LNCAP (cell line): ENCODE measurements at regions not wholly inside any gene's neighbourhood (a gene's known extent, or its start where the extent isn't known, plus 50 kb on each side); places are given as distances from the start of the nearest gene placed in this dataset.

Source experiments
- CTCF ChIP-seq: fragments of 450-650 bp; IDR thresholded peaks from 2 replicates; pipeline ENCODE4 v1.5.1; 2017; ENCODE audit warnings: mild to moderate bottlenecking

- no peak for TF ChIP-seq CTCF
These were observed 586.7 kb downstream of the GBA3 start for GRCh38 chr4:23279377-23279986.

GRCh38 chr4:23278845-23279244 lies 586.1 kb downstream of the GBA3 start:
- no peak for TF ChIP-seq CTCF

GRCh38 chr4:23276076-23276475 lies 583.3 kb downstream of the GBA3 start:
- TF ChIP-seq CTCF, result no peak

GRCh38 chr4:23269566-23269965 lies 576.8 kb downstream of the GBA3 start:
- TF ChIP-seq CTCF, result no peak

GRCh38 chr4:23268072-23268771 lies 575.5 kb downstream of the GBA3 start:
- TF ChIP-seq CTCF, result no peak

- no peak for TF ChIP-seq CTCF
These were observed 573.7 kb downstream of the GBA3 start for GRCh38 chr4:23266401-23266800.

- TF ChIP-seq CTCF, result no peak
These were observed 567.8 kb downstream of the GBA3 start for GRCh38 chr4:23260511-23260910.
